IMR-90 (cell line): ENCODE measurements at regions not wholly inside any gene's neighbourhood (a gene's known extent, or its start where the extent isn't known, plus 50 kb on each side); places are given as distances from the start of the nearest gene placed in this dataset.

Experiments
- ATAC-seq: fragments of 200-7000 bp; cut with Tn5 transposase; 2 replicates; pipeline ENCODE4 v1.9.1; 2020; ENCODE audit warnings: low read depth, mild to moderate bottlenecking, moderate library complexity
- BruUV-seq: library from RNA; stranded (reverse); fragments of 400-500 nt; replicated peaks from 2 replicates; lab custom pipeline; 2021; lab: Mats Ljungman, UMichigan
- CTCF ChIA-PET: fragments of 300-600 bp; formaldehyde crosslinking; extraction: SDS; loops from one replicate; lab custom pipeline; 2021; ENCODE audit warnings: antibody characterized with exemption; lab: Yijun Ruan, JAX
- POLR2A ChIA-PET: fragments of 300-600 bp; sonication (Branson Sonifier 250); formaldehyde crosslinking; loops from one replicate; lab custom pipeline; 2022; ENCODE audit warnings: antibody characterized with exemption; ENCODE audit not compliant: unreplicated experiment; lab: Charles Lee
- DNase-seq: peaks from one replicate; pipeline ENCODE4 v3.0.0; 2013
- H2AFZ ChIP-seq: replicated peaks from 2 replicates; pipeline ENCODE3; 2013; ENCODE audit warnings: low read length, mild to moderate bottlenecking; ENCODE audit not compliant: poor library complexity
- H2AK5ac ChIP-seq: 2 replicates; pipeline ENCODE4 v1.6.1; 2013; ENCODE audit warnings: low read depth, low read length, inconsistent platforms
- H2AK9ac ChIP-seq: replicated peaks from 2 replicates; pipeline ENCODE3; 2013; ENCODE audit warnings: mild to moderate bottlenecking, low read depth, low read length, moderate library complexity; ENCODE audit not compliant: poor library complexity
- H2BK120ac ChIP-seq: 2 replicates; pipeline ENCODE4 v1.6.1; 2013; ENCODE audit warnings: low read depth, low read length, inconsistent platforms
- H2BK15ac ChIP-seq: 3 replicates; pipeline ENCODE4 v1.6.1; 2013; ENCODE audit warnings: low read depth, low read length, inconsistent platforms
- H2BK20ac ChIP-seq: 2 replicates; pipeline ENCODE4 v1.6.1; 2013; ENCODE audit warnings: low read depth, mild to moderate bottlenecking, inconsistent platforms, low read length, moderate library complexity
- H2BK5ac ChIP-seq: 2 replicates; pipeline ENCODE4 v1.6.1; 2013; ENCODE audit warnings: mild to moderate bottlenecking, low read depth, low read length, inconsistent platforms; ENCODE audit not compliant: poor library complexity, severe bottlenecking
- H3K14ac ChIP-seq: replicated peaks from 2 replicates; pipeline ENCODE4 v1.6.1; 2013; ENCODE audit warnings: low read depth, low read length, inconsistent platforms
- H3K18ac ChIP-seq: 2 replicates; pipeline ENCODE4 v1.6.1; 2013; ENCODE audit warnings: low read depth, low read length, control low read depth
- H3K23ac ChIP-seq: 2 replicates; pipeline ENCODE4 v1.6.1; 2013; ENCODE audit warnings: low read depth, low read length, inconsistent platforms
- H3K27ac ChIP-seq: 2 replicates; pipeline ENCODE4 v1.5.1; 2013; ENCODE audit warnings: mild to moderate bottlenecking, control low read depth, low read length; ENCODE audit not compliant: insufficient read depth
- H3K27me3 ChIP-seq: 2 replicates; pipeline ENCODE4 v1.6.1; 2013; ENCODE audit warnings: low read length; ENCODE audit not compliant: control insufficient read depth, insufficient read depth
- H3K36me3 ChIP-seq: 2 replicates; pipeline ENCODE4 v1.6.1; 2013; ENCODE audit warnings: low read length, mixed read lengths; ENCODE audit not compliant: control insufficient read depth, insufficient read depth
- H3K4ac ChIP-seq: 2 replicates; pipeline ENCODE4 v1.6.1; 2013; ENCODE audit warnings: low read depth, low read length, inconsistent platforms
- H3K4me1 ChIP-seq: 2 replicates; pipeline ENCODE4 v1.6.1; 2013; ENCODE audit warnings: low read length, mixed read lengths; ENCODE audit not compliant: control insufficient read depth, insufficient read depth
- H3K4me2 ChIP-seq: 2 replicates; pipeline ENCODE4 v1.6.1; 2013; ENCODE audit warnings: low read depth, mild to moderate bottlenecking, control low read depth, low read length, moderate library complexity
- H3K4me3 ChIP-seq: 2 replicates; pipeline ENCODE4 v1.5.1; 2013; ENCODE audit warnings: low read depth, mild to moderate bottlenecking, control low read depth, low read length, moderate library complexity; ENCODE audit not compliant: insufficient read depth
- H3K56ac ChIP-seq: 2 replicates; pipeline ENCODE4 v1.6.1; 2013; ENCODE audit warnings: low read length, inconsistent platforms; ENCODE audit not compliant: insufficient read depth; ENCODE audit errors: extremely low read depth
- H3K79me1 ChIP-seq, 2 experiments: 2 replicates each; pipeline ENCODE4 v1.6.1; 2013; ENCODE audit warnings: low read length in 2 of 2, inconsistent platforms in 1 of 2, low read depth in 1 of 2
- H3K9ac ChIP-seq: 2 replicates; pipeline ENCODE4 v1.6.1; 2013; ENCODE audit warnings: low read depth, low read length, control low read depth
- H3K9me1 ChIP-seq: 2 replicates; pipeline ENCODE4 v1.6.1; 2013; ENCODE audit warnings: low read length, inconsistent platforms; ENCODE audit not compliant: insufficient read depth
- H3K9me3 ChIP-seq: 2 replicates; pipeline ENCODE4 v1.6.1; 2013; ENCODE audit warnings: low read length; ENCODE audit not compliant: control insufficient read depth, insufficient read depth
- H4K20me1 ChIP-seq: 2 replicates; pipeline ENCODE4 v1.6.1; 2013; ENCODE audit warnings: low read length, inconsistent platforms; ENCODE audit not compliant: insufficient read depth
- H4K5ac ChIP-seq: 2 replicates; pipeline ENCODE4 v1.6.1; 2013; ENCODE audit warnings: mild to moderate bottlenecking, low read depth, low read length, control low read depth
- H4K8ac ChIP-seq, 2 experiments: 2 replicates each; pipeline ENCODE4 v1.6.1; 2013; ENCODE audit warnings: low read depth in 2 of 2, low read length in 2 of 2, control low read depth in 1 of 2, inconsistent platforms in 1 of 2
- H4K91ac ChIP-seq: 2 replicates; pipeline ENCODE4 v1.6.1; 2013; ENCODE audit warnings: low read depth, low read length, inconsistent platforms; ENCODE audit not compliant: insufficient read depth
- CEBPB ChIP-seq: IDR thresholded peaks from 2 replicates; pipeline ENCODE4 v1.6.1; 2012; ENCODE audit warnings: low read depth, low read length, improper control_type of control experiment
- CHD1 ChIP-seq: IDR thresholded peaks from 2 replicates; pipeline ENCODE4 v1.6.1; 2012; ENCODE audit warnings: low read depth, low read length, improper control_type of control experiment
- FOS ChIP-seq: fragments of 150-350 bp; IDR thresholded peaks from 2 replicates; pipeline ENCODE4 v1.6.1; 2016; ENCODE audit warnings: low read depth, low read length
- RCOR1 ChIP-seq: IDR thresholded peaks from 2 replicates; pipeline ENCODE4 v1.6.1; 2012; ENCODE audit warnings: mild to moderate bottlenecking, low read length, improper control_type of control experiment; ENCODE audit not compliant: insufficient replicate concordance
- RFX5 ChIP-seq: IDR thresholded peaks from 2 replicates; pipeline ENCODE4 v1.8.0; 2012; ENCODE audit warnings: low read depth, mild to moderate bottlenecking, low read length, moderate library complexity
- WGBS, 2 experiments: methylation state at CpG; one replicate each; pipeline versions ENCODE4 v1.1.5 to v1.1.7; 2013; ENCODE audit warnings: missing lambda C conversion rate in 2 of 2; ENCODE audit not compliant: insufficient read length in 1 of 2; ENCODE audit errors: extremely low coverage in 2 of 2; 5-methylcytosine and 5-hydroxymethylcytosine counted together
- dilution Hi-C: fragments of 300-500 bp; cut with HindIII; formaldehyde crosslinking; loops from one replicate; pipeline ENCODE4 v1.14.3; 2018; ENCODE audit warnings: low sequenced_read_pairs; ENCODE audit not compliant: unreplicated experiment
- in situ Hi-C: fragments of 300-500 bp; cut with MboI; formaldehyde crosslinking; loops from 3 replicates; pipeline ENCODE4 v1.14.3; 2019; ENCODE audit warnings: low sequenced_read_pairs, inconsistent platforms, mixed read lengths
- intact Hi-C: fragments of 100-400 bp; cut with micrococcal nuclease; formaldehyde crosslinking; loops from 2 replicates; pipeline ENCODE4 v1.10.0; 2022
- TF ChIP-seq, protein P1 (sequence below): fragments of 150-350 bp; IDR thresholded peaks from 2 replicates; pipeline ENCODE4 v1.6.1; 2016; ENCODE audit warnings: low read depth, mild to moderate bottlenecking, low read length, moderate library complexity, borderline replicate concordance

DNA sequence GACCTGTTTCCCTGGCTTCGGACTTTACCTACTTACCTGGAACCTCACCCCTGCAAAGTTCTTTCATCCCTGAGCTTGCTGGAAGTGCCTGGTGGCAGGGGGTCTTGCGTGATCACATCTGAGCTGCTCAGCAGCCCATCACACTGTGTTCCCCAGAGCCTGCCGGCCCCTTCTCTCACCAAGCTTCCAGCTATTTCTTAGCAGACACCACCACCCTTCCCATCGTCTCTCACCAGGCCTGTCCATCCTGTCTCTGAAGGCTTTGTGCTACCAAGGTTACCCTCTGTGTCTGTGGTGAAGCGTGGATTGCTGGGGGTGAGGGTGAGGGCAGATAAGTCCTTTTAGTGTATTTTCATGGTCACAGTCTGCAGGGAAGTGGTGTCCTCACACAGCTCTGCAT, 78.8 kb upstream of the NRXN3 start:
- Histone ChIP-seq H3K79me1 (no peaks in the 10 kb centered on the region), H3K18ac (no peak overlapping the region), H4K20me1 (no peaks in the 10 kb centered on the region), H3K9ac (no peak overlapping the region), H2BK120ac (no peak overlapping the region), H3K36me3 (no peaks in the 10 kb centered on the region), H3K4me1 (no peaks in the 10 kb centered on the region), H2AK5ac (no peak overlapping the region), H3K4me2 (no peak overlapping the region), H2AFZ (no peak overlapping the region), H2BK20ac (no peak overlapping the region), H3K27me3 (no peaks in the 10 kb centered on the region), H3K23ac (no peak overlapping the region), H4K8ac (no peak overlapping the region), H3K27ac (no peak overlapping the region), H3K4ac (no peak overlapping the region), H2AK9ac (no peak overlapping the region), H3K9me3 (peaks cover 22% of the 10 kb centered on the region), H2BK15ac (no peak overlapping the region), H2BK5ac (no peak overlapping the region), H3K4me3 (no peak overlapping the region), H4K91ac (no peak overlapping the region), H3K9me1 (no peaks in the 10 kb centered on the region), H3K14ac (no peak overlapping the region), H3K56ac (no peak overlapping the region), H4K5ac (no peak overlapping the region)
- no peak for DNase-seq
- no peak for TF ChIP-seq FOS
- TF ChIP-seq, protein P1, sequence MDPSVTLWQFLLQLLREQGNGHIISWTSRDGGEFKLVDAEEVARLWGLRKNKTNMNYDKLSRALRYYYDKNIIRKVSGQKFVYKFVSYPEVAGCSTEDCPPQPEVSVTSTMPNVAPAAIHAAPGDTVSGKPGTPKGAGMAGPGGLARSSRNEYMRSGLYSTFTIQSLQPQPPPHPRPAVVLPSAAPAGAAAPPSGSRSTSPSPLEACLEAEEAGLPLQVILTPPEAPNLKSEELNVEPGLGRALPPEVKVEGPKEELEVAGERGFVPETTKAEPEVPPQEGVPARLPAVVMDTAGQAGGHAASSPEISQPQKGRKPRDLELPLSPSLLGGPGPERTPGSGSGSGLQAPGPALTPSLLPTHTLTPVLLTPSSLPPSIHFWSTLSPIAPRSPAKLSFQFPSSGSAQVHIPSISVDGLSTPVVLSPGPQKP: no peak
- no peak for TF ChIP-seq RCOR1
- no peak for TF ChIP-seq CHD1
- no peak for TF ChIP-seq RFX5
- TF ChIP-seq CEBPB: no peak
- BruUV-seq: no TSS peak
- POLR2A ChIA-PET: no interaction called here
- WGBS, 2 experiments: no CpG with 5 or more reads among the region's 5 CpGs
- in situ Hi-C loops: no loop called here
- ATAC-seq: no peak
- CTCF ChIA-PET: no interaction called here
- intact Hi-C loops: no loop called here
- dilution Hi-C loops: no loop called here
